HL-60 (cell line): ENCODE measurements at regions not wholly inside any gene's neighbourhood (a gene's known extent, or its start where the extent isn't known, plus 50 kb on each side); places are given as distances from the start of the nearest gene placed in this dataset.

Experiments
- DNase-seq, 2 experiments: peaks; one replicate each; pipeline ENCODE4 v3.0.0-alpha.2; 2010 to 2020; ENCODE audit warnings: low read depth in 1 of 2, low spot score in 1 of 2
- H3K27ac ChIP-seq: fragments of 250-450 bp; sonication (Bioruptor Pico); replicated peaks from 2 replicates; pipeline ENCODE4 v1.5.1; 2020; ENCODE audit warnings: mild to moderate bottlenecking, moderate library complexity
- H3K27me3 ChIP-seq: fragments of 250-450 bp; sonication (Bioruptor Pico); 2 replicates; pipeline ENCODE4 v1.5.1; 2021; ENCODE audit warnings: mild to moderate bottlenecking, moderate library complexity; ENCODE audit not compliant: insufficient read depth, poor library complexity, severe bottlenecking
- H3K4me3 ChIP-seq: replicated peaks from 2 replicates; pipeline ENCODE4 v1.5.1; 2011; ENCODE audit warnings: mild to moderate bottlenecking, control low read depth, low read length; ENCODE audit not compliant: insufficient read depth
- CTCF ChIP-seq: IDR thresholded peaks from one replicate; pipeline ENCODE4 v1.5.1; 2011; ENCODE audit warnings: low read length, control low read depth, inconsistent platforms; ENCODE audit not compliant: insufficient read depth
- GABPA ChIP-seq: IDR thresholded peaks from 2 replicates; pipeline ENCODE4 v1.6.1; 2012; ENCODE audit warnings: low read depth
- POLR2AphosphoS5 ChIP-seq: IDR thresholded peaks from 2 replicates; pipeline ENCODE4 v1.6.1; 2012; ENCODE audit warnings: low read depth
- REST ChIP-seq: IDR thresholded peaks from 2 replicates; pipeline ENCODE4 v1.6.1; 2012; ENCODE audit warnings: low read depth; ENCODE audit not compliant: insufficient replicate concordance
- SPI1 ChIP-seq: IDR thresholded peaks from 2 replicates; pipeline ENCODE4 v1.6.1; 2012; ENCODE audit warnings: low read depth, mild to moderate bottlenecking, borderline replicate concordance

GRCh38 chr9:31839273-31839672 lies 545.2 kb upstream of the ACO1 start:
- no peaks in the 10 kb centered on the region for H3K27me3 ChIP-seq
- no peak overlapping the region for H3K4me3 ChIP-seq
- TF ChIP-seq POLR2AphosphoS5 (no peak), GABPA (no peak), REST (no peak), CTCF (no peak), SPI1 (no peak)
- no peak for DNase-seq
- H3K27ac ChIP-seq, result no peak overlapping the region

- H3K27ac ChIP-seq, result no peak overlapping the region
- no peak overlapping the region for H3K4me3 ChIP-seq
- TF ChIP-seq GABPA, result no peak
- TF ChIP-seq CTCF, result no peak
- TF ChIP-seq SPI1, result no peak
- TF ChIP-seq POLR2AphosphoS5, result no peak
- no peak for TF ChIP-seq REST
- DNase-seq, result no peak
- H3K27me3 ChIP-seq, result no peaks in the 10 kb centered on the region
These were observed 543.7 kb upstream of the ACO1 start for GRCh38 chr9:31840702-31841101.

- DNase-seq, result no peak
- no peaks in the 10 kb centered on the region for H3K27me3 ChIP-seq
- no peak overlapping the region for H3K27ac ChIP-seq
- no peak overlapping the region for H3K4me3 ChIP-seq
- TF ChIP-seq SPI1, result no peak
- no peak for TF ChIP-seq GABPA
- no peak for TF ChIP-seq POLR2AphosphoS5
- no peak for TF ChIP-seq CTCF
- TF ChIP-seq REST, result no peak
These were observed 536.5 kb upstream of the ACO1 start for GRCh38 chr9:31847963-31848362.
